Urothelium cell line (cell line): ENCODE measurements at regions not wholly inside any gene's neighbourhood (a gene's known extent, or its start where the extent isn't known, plus 50 kb on each side); places are given as distances from the start of the nearest gene placed in this dataset.
"Not testable (repeated sequence)": the region's sequence is repeated elsewhere in the genome, so short reads cannot be mapped to it uniquely, and the experiment has no call there.

Experiments
- DNase-seq: peaks from one replicate; pipeline ENCODE4 v3.0.0; 2011; ENCODE audit warnings: low spot score, mixed read lengths
- FAIRE-seq: peaks from 2 replicates; lab custom pipeline; 2011; peaks lifted over from hg19 to GRCh38; lab: Jason Lieb, UNC

- FAIRE-seq (peak; percentile 90), DNase-seq (no peak)
These were observed 101.5 kb downstream of the VCPKMT start for GRCh38 chr14:50014809-50015430.

GRCh38 chr14:50015716-50016115 lies 100.7 kb downstream of the VCPKMT start:
- FAIRE-seq (peak; percentile 79), DNase-seq (no peak)

- DNase-seq (peak; percentile 73), FAIRE-seq (peak; percentile 82)
These were observed 98.0 kb downstream of the VCPKMT start for GRCh38 chr14:50018201-50018932.

- no peak for FAIRE-seq
These were observed 97.5 kb downstream of the VCPKMT start for GRCh38 chr14:50018933-50019210.

GRCh38 chr14:50020184-50020583 lies 96.2 kb downstream of the VCPKMT start:
- no peak for FAIRE-seq
- no peak for DNase-seq

More at GRCh38 chr14:50018933-50019210, 97.5 kb downstream of the VCPKMT start:
- no peak for DNase-seq

GRCh38 chr14:50020799-50021198 lies 95.6 kb downstream of the VCPKMT start:
- DNase-seq (no peak), FAIRE-seq (no peak)

GRCh38 chr14:50021261-50022031 lies 94.9 kb downstream of the VCPKMT start:
- no peak for DNase-seq
- no peak for FAIRE-seq

- FAIRE-seq (no peak), DNase-seq (no peak)
These were observed 93.7 kb downstream of the VCPKMT start for GRCh38 chr14:50022661-50023060.

GRCh38 chr14:50023671-50024490 lies 92.5 kb downstream of the VCPKMT start:
- FAIRE-seq: peak; percentile 56
- DNase-seq: peak; percentile 76

- no peak for FAIRE-seq
- DNase-seq: no peak
These were observed 91.3 kb downstream of the VCPKMT start for GRCh38 chr14:50025073-50025472.

GRCh38 chr14:50025776-50026175 lies 90.6 kb downstream of the VCPKMT start:
- no peak for FAIRE-seq
- no peak for DNase-seq

- no peak for FAIRE-seq
- no peak for DNase-seq
These were observed 90.0 kb downstream of the VCPKMT start for GRCh38 chr14:50026396-50026795.

- no peak for FAIRE-seq
- DNase-seq: no peak
These were observed 88.6 kb downstream of the VCPKMT start for GRCh38 chr14:50027816-50028215.

GRCh38 chr14:50028458-50028857 lies 87.9 kb downstream of the VCPKMT start:
- FAIRE-seq (no peak), DNase-seq (no peak)

GRCh38 chr14:50030036-50030435 lies 86.3 kb downstream of the VCPKMT start:
- DNase-seq: no peak
- FAIRE-seq: no peak

GRCh38 chr14:50030911-50031310 lies 85.5 kb downstream of the VCPKMT start:
- not testable (repeated sequence) for FAIRE-seq, DNase-seq

GRCh38 chr14:50031602-50032313 lies 84.6 kb downstream of the VCPKMT start:
- FAIRE-seq: no peak
- DNase-seq: no peak

GRCh38 chr14:50032462-50033167 lies 83.8 kb downstream of the VCPKMT start:
- DNase-seq: not testable (repeated sequence)
- peak; percentile 27 for FAIRE-seq

- no peak for FAIRE-seq
These were observed 81.2 kb downstream of the VCPKMT start for GRCh38 chr14:50035214-50035613.

GRCh38 chr14:50036211-50036610 lies 80.2 kb downstream of the VCPKMT start:
- no peak for FAIRE-seq
- DNase-seq: no peak

More at GRCh38 chr14:50035214-50035613, 81.2 kb downstream of the VCPKMT start:
- DNase-seq: no peak
